Spleen (tissue), 11 donors: ENCODE measurements at regions not wholly inside any gene's neighbourhood (a gene's known extent, or its start where the extent isn't known, plus 50 kb on each side); places are given as distances from the start of the nearest gene placed in this dataset.

Experiments
- DNase-seq: peaks from one replicate; pipeline ENCODE4 v3.0.0-alpha.2; 2020
- H3K27ac ChIP-seq, 8 donors: fragments of 200-600 bp; sonication (generic) in 7 of 8; 1 replicate in 4 of 8; 2 replicates in 4 of 8; pipeline versions ENCODE4 v1.5.0 to v1.8.0; 2016 to 2021; ENCODE audit warnings: inconsistent platforms in 4 of 8, mild to moderate bottlenecking in 4 of 8, moderate library complexity in 1 of 8
- H3K27me3 ChIP-seq, 7 donors: fragments of 200-600 bp; sonication (generic) in 6 of 7; replicated peaks in 1 of 7; 1 replicate in 4 of 7; 2 replicates in 3 of 7; pipeline versions ENCODE4 v1.5.0 to v1.8.0; 2016 to 2021; ENCODE audit warnings: inconsistent platforms in 3 of 7, mild to moderate bottlenecking in 1 of 7
- H3K36me3 ChIP-seq, 6 donors: fragments of 200-600 bp; sonication (generic) in 5 of 6; 1 replicate in 4 of 6; 2 replicates in 2 of 6; pipeline versions ENCODE4 v1.5.0 to v1.8.0; 2016 to 2021; ENCODE audit warnings: inconsistent platforms in 2 of 6
- H3K4me1 ChIP-seq, 6 donors: fragments of 200-600 bp; sonication (generic) in 5 of 6; 1 replicate in 3 of 6; 2 replicates in 3 of 6; pipeline versions ENCODE4 v1.5.0 to v1.8.0; 2016 to 2021; ENCODE audit warnings: inconsistent platforms in 3 of 6
- H3K4me3 ChIP-seq, 8 donors: fragments of 200-600 bp; sonication (generic) in 7 of 8; 1 replicate in 4 of 8; 2 replicates in 4 of 8; pipeline versions ENCODE4 v1.5.0 to v1.8.0; 2016 to 2021; ENCODE audit warnings: inconsistent platforms in 4 of 8, mild to moderate bottlenecking in 4 of 8, moderate library complexity in 2 of 8
- H3K9me3 ChIP-seq, 8 donors: fragments of 200-600 bp; sonication (generic) in 7 of 8; 1 replicate in 4 of 8; 2 replicates in 4 of 8; pipeline versions ENCODE4 v1.5.0 to v1.8.0; 2016 to 2021; ENCODE audit warnings: inconsistent platforms in 4 of 8
- POLR2A ChIP-seq, 3 donors: fragments of 450-650 bp; IDR thresholded peaks; one replicate each; pipeline ENCODE4 v1.5.1; 2017; ENCODE audit warnings: antibody characterized with exemption in 3 of 3, mild to moderate bottlenecking in 1 of 3
- POLR2AphosphoS5 ChIP-seq, 3 donors: sonication (generic); formaldehyde crosslinking; IDR thresholded peaks; one replicate each; pipeline ENCODE4 v1.5.1; 2017; ENCODE audit warnings: antibody characterized with exemption in 3 of 3
- WGBS, 5 donors: extraction: QIAGEN DNeasy Blood & Tissue Kit in 3 of 5; methylation state at CpG; one replicate each; pipeline versions ENCODE4 v1.1.5 to v1.1.7; 2013 to 2018; 5-methylcytosine and 5-hydroxymethylcytosine counted together
- intact Hi-C: fragments of 100-400 bp; cut with DNase I; formaldehyde crosslinking; loops from one replicate; pipeline ENCODE4 v1.15.0; 2023; ENCODE audit warnings: low total_unique reads
- TF ChIP-seq, protein P1 (sequence below), 11 experiments: fragments of 200-600 bp in 7 of 11; fragments of 450-650 bp in 4 of 11; sonication (generic) in 4 of 11; IDR thresholded peaks in 8 of 11; conservative IDR thresholded peaks in 3 of 11; 1 replicate in 7 of 11; 2 replicates in 4 of 11; pipeline versions ENCODE4 v1.4.0 to v1.8.0; 2016 to 2021; ENCODE audit warnings: antibody characterized with exemption in 11 of 11, inconsistent platforms in 4 of 11, mild to moderate bottlenecking in 1 of 11
- donor health status: healthy with polysubstance abuse.
- donor health status: DM: no; HTN: no; CAD: no; lungs with moderate emphysema.
- donor health status: DM: no; HTN: no; CAD: no.
- donor health status: Bipolar disorder and iron deficiency.
- donor health status: healthy.
- donor health status: DM: no; HTN: no; CAD: no.
- donor health status: DM: yes; HTN: yes; CAD: no.

GRCh38 chr20:39518654-39519053, 556.5 kb downstream of the DHX35 start:
- Histone ChIP-seq H3K4me1 (no peaks in the 10 kb centered on the region), H3K4me3 (no peak overlapping the region), H3K27ac (no peak overlapping the region), H3K36me3 (no peaks in the 10 kb centered on the region), H3K9me3 (peaks cover 0 to 4% (median 0%) of the 10 kb centered on the region in 8 donors), H3K27me3 (no peaks in the 10 kb centered on the region)
- 78 to 88% (median 81%) methylated on average over 5 of the region's 5 CpGs for WGBS, 5 donors
- no peak for TF ChIP-seq POLR2A (IDR thresholded peaks at IDR 0.05)
- TF ChIP-seq, protein P1, sequence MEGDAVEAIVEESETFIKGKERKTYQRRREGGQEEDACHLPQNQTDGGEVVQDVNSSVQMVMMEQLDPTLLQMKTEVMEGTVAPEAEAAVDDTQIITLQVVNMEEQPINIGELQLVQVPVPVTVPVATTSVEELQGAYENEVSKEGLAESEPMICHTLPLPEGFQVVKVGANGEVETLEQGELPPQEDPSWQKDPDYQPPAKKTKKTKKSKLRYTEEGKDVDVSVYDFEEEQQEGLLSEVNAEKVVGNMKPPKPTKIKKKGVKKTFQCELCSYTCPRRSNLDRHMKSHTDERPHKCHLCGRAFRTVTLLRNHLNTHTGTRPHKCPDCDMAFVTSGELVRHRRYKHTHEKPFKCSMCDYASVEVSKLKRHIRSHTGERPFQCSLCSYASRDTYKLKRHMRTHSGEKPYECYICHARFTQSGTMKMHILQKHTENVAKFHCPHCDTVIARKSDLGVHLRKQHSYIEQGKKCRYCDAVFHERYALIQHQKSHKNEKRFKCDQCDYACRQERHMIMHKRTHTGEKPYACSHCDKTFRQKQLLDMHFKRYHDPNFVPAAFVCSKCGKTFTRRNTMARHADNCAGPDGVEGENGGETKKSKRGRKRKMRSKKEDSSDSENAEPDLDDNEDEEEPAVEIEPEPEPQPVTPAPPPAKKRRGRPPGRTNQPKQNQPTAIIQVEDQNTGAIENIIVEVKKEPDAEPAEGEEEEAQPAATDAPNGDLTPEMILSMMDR (IDR thresholded peaks at IDR 0.05 in 8 of 11, conservative IDR thresholded peaks at IDR 0.05 in 3 of 11) = no peak
- TF ChIP-seq POLR2AphosphoS5 (IDR thresholded peaks at IDR 0.05) = no peak
- intact Hi-C loops = no loop called here
- DNase-seq = no peak

- Histone ChIP-seq H3K27ac (no peak overlapping the region), H3K4me3 (no peak overlapping the region), H3K4me1 (no peaks in the 10 kb centered on the region), H3K36me3 (no peaks in the 10 kb centered on the region), H3K27me3 (no peaks in the 10 kb centered on the region), H3K9me3 (peaks cover 0 to 4% (median 0%) of the 10 kb centered on the region in 8 donors)
- intact Hi-C loops = no loop called here
- 45 to 74% (median 55%) methylated on average over 2 of the region's 2 CpGs for WGBS, 5 donors
- DNase-seq = no peak
- no peak for TF ChIP-seq POLR2A (IDR thresholded peaks at IDR 0.05)
- no peak for TF ChIP-seq POLR2AphosphoS5 (IDR thresholded peaks at IDR 0.05)
- TF ChIP-seq, protein P1 (IDR thresholded peaks at IDR 0.05 in 8 of 11, conservative IDR thresholded peaks at IDR 0.05 in 3 of 11) = no peak
These were observed 554.8 kb downstream of the DHX35 start for GRCh38 chr20:39516964-39517363.

GRCh38 chr20:39504710-39505094, 542.6 kb downstream of the DHX35 start:
- TF ChIP-seq POLR2AphosphoS5 (IDR thresholded peaks at IDR 0.05) = no peak
- no peak for TF ChIP-seq POLR2A (IDR thresholded peaks at IDR 0.05)
- TF ChIP-seq, protein P1 (IDR thresholded peaks at IDR 0.05 in 8 of 11, conservative IDR thresholded peaks at IDR 0.05 in 3 of 11) = no peak
- 73 to 81% (median 77%) methylated on average over 1 of the region's 1 CpG for WGBS, 5 donors
- no peak overlapping the region for H3K4me3 ChIP-seq
- H3K36me3 ChIP-seq = no peaks in the 10 kb centered on the region
- no peaks in the 10 kb centered on the region for H3K27me3 ChIP-seq
- no peaks in the 10 kb centered on the region for H3K4me1 ChIP-seq
- H3K9me3 ChIP-seq = no peaks in the 10 kb centered on the region
- no peak for DNase-seq
- H3K27ac ChIP-seq = no peak overlapping the region
- intact Hi-C loops = no loop called here

DNA sequence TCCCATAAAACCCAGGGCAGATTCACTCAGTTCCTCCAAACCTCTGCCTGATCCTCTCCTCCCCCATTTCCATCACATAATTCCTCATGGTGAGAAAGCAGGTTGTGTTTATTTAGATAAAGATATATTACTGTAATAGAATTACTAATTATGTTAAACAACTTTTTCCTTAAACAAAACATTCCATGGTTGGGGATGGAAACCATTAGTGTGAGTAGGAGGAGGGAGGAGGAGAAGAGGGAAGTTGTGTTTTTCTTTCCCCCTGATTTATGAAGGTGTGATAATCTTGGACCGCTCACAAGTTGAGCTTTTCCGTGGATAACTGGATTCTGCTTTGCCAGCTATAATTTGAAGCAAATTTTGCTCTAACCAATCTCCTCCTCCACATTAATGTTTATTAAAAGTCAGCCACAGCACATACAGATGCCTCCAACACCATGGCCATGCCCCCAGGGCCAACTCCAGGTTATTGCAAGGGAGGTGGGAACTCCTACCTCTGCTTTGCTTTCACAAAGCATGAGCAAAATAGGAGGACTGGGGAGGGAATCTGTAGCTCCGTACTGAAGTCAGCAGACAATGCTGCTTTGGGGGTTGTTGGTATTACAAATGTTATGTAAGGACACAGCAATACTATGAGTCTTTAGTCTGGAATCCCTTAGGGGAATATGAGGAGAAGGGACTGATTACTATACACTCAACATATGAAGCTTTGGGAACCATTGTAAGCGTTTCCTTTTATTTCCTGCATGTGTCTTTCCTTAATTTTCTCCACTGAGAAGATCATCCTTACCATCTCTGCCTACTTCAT, 542.0 kb downstream of the DHX35 start:
- TF ChIP-seq POLR2AphosphoS5 (IDR thresholded peaks at IDR 0.05) = no peak
- TF ChIP-seq, protein P1 (IDR thresholded peaks at IDR 0.05 in 8 of 11, conservative IDR thresholded peaks at IDR 0.05 in 3 of 11) = no peak
- TF ChIP-seq POLR2A (IDR thresholded peaks at IDR 0.05) = no peak
- no peaks in the 10 kb centered on the region for H3K9me3 ChIP-seq
- H3K4me3 ChIP-seq = no peak overlapping the region
- no peaks in the 10 kb centered on the region for H3K4me1 ChIP-seq
- H3K27ac ChIP-seq = no peak overlapping the region
- no peak for DNase-seq
- intact Hi-C loops = no loop called here
- no peaks in the 10 kb centered on the region for H3K36me3 ChIP-seq
- 69 to 84% (median 77%) methylated on average over 4 of the region's 4 CpGs for WGBS, 5 donors
- no peaks in the 10 kb centered on the region for H3K27me3 ChIP-seq
